ENCODE measurements at regions not wholly inside any gene's neighbourhood (a gene's known extent, or its start where the extent isn't known, plus 50 kb on each side); places are given as distances from the start of the nearest gene placed in this dataset.

DNA sequence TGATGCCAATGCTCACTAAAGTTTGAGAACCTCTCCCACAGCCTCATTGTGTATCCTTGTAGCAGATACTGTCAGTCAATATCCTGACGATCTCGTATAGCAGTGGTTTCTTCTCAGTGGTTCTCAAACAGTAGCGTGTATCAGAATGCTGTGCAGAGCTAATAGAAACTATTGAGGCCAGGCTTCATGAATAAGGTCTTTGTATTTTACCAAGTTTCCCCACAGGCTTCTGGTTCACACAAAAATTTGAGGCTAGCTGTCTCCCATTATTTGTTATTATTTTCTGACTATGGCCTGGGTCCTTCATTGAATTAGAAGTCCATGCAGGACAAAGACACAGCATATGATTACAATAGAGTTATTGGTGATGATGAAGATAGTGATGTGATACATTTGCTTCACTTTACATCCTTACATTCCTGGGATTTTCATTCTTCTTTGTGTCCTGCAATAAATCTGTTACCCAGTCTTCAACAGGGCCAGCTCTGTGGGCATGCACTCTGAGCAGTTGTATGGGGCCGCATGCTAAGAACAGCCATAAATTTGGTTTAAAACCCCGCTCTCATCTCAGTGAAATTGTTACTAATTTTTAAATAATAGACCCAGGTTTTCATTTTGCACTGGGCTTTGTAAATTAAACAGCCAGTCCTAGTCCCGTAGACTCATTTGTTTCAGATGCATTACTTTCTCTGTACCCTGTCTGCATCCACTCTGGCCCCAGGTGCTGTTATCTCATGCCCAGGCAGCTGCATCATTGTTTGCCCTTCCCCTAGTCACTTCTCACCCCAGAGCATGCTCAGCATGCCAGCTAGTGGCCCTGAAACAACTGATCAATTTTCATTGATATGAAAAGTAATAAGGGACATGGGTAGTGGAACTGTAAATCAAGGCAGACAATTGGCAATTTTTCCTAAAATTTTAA lies 199.9 kb upstream of the PIK3R1 start:
- ChIA-PET CTCF (no interaction called here), POLR2A (no interaction called here)
- peaks cover 2% of the 10 kb centered on the region for H3K9me3 Mint-ChIP-seq
- ATAC-seq (no peak), DNase-seq (no peak)
- no peaks in the 10 kb centered on the region for H3K36me3 Mint-ChIP-seq (ENCODE audit: low read depth)
- TF ChIP-seq, protein P1, sequence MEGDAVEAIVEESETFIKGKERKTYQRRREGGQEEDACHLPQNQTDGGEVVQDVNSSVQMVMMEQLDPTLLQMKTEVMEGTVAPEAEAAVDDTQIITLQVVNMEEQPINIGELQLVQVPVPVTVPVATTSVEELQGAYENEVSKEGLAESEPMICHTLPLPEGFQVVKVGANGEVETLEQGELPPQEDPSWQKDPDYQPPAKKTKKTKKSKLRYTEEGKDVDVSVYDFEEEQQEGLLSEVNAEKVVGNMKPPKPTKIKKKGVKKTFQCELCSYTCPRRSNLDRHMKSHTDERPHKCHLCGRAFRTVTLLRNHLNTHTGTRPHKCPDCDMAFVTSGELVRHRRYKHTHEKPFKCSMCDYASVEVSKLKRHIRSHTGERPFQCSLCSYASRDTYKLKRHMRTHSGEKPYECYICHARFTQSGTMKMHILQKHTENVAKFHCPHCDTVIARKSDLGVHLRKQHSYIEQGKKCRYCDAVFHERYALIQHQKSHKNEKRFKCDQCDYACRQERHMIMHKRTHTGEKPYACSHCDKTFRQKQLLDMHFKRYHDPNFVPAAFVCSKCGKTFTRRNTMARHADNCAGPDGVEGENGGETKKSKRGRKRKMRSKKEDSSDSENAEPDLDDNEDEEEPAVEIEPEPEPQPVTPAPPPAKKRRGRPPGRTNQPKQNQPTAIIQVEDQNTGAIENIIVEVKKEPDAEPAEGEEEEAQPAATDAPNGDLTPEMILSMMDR (IDR thresholded peaks at IDR 0.05): no peak
- no peaks in the 10 kb centered on the region for H3K4me1 Mint-ChIP-seq (ENCODE audit: low read depth)
- H3K27me3 Mint-ChIP-seq: no peaks in the 10 kb centered on the region
- intact Hi-C loops (cut with micrococcal nuclease): no loop called here
- no peak overlapping the region for H3K4me3 Mint-ChIP-seq
- H3K27ac Mint-ChIP-seq: no peak overlapping the region

- no peaks in the 10 kb centered on the region for H3K9me3 Mint-ChIP-seq
- POLR2A ChIA-PET: no interaction called here
- no peak for DNase-seq
- TF ChIP-seq, protein P1 (IDR thresholded peaks at IDR 0.05): no peak
- intact Hi-C loops (cut with micrococcal nuclease): no loop called here
- no peak for ATAC-seq
- no peak overlapping the region for H3K4me3 Mint-ChIP-seq
- CTCF ChIA-PET: no interaction called here
- H3K36me3 Mint-ChIP-seq (ENCODE audit: low read depth): no peaks in the 10 kb centered on the region
- H3K27me3 Mint-ChIP-seq: no peaks in the 10 kb centered on the region
- no peaks in the 10 kb centered on the region for H3K4me1 Mint-ChIP-seq (ENCODE audit: low read depth)
- H3K27ac Mint-ChIP-seq: no peak overlapping the region
These were observed 202.7 kb upstream of the PIK3R1 start for GRCh38 chr5:68012831-68013230.

DNA sequence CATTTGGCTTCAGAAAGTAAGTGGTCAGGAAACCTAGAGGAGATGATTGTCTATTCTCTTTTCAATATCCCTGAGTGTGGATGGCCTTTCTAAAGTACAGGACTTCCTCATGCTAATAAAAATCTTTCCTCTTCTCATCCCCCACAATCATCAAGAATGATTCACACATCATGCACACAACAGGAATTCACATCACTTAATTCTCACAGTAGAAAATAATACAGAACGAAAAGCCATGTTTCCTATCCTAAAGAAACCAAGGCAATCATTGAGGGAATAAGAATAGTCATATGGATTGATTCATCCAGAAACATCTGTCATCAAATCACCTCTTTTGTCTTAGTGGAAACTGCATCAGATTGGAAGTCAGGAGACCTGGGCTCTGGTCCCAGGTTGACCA lies 203.1 kb upstream of the PIK3R1 start:
- ATAC-seq: no peak
- no peak for DNase-seq
- Mint-ChIP-seq H3K4me3 (no peak overlapping the region), H3K9me3 (no peaks in the 10 kb centered on the region), H3K27ac (no peak overlapping the region), H3K4me1 (ENCODE audit: low read depth) (no peaks in the 10 kb centered on the region), H3K27me3 (no peaks in the 10 kb centered on the region), H3K36me3 (ENCODE audit: low read depth) (no peaks in the 10 kb centered on the region)
- TF ChIP-seq, protein P1 (IDR thresholded peaks at IDR 0.05): no peak
- intact Hi-C loops (cut with micrococcal nuclease): no loop called here
- ChIA-PET CTCF (no interaction called here), POLR2A (no interaction called here)

GRCh38 chr5:68011801-68012200 lies 203.8 kb upstream of the PIK3R1 start:
- H3K27ac Mint-ChIP-seq: no peak overlapping the region
- H3K4me1 Mint-ChIP-seq (ENCODE audit: low read depth): no peaks in the 10 kb centered on the region
- H3K4me3 Mint-ChIP-seq: no peak overlapping the region
- ChIA-PET CTCF (no interaction called here), POLR2A (interaction anchor here (0.6 kb wide), 1 partner anchor 636 kb away, joined by 3 read pairs; no protein-coding TSS in a partner anchor)
- ATAC-seq (no peak), DNase-seq (no peak)
- H3K9me3 Mint-ChIP-seq: no peaks in the 10 kb centered on the region
- H3K36me3 Mint-ChIP-seq (ENCODE audit: low read depth): no peaks in the 10 kb centered on the region
- intact Hi-C loops (cut with micrococcal nuclease): no loop called here
- TF ChIP-seq, protein P1 (IDR thresholded peaks at IDR 0.05): no peak
- no peaks in the 10 kb centered on the region for H3K27me3 Mint-ChIP-seq

GRCh38 chr5:68011259-68011760 lies 204.2 kb upstream of the PIK3R1 start:
- intact Hi-C loops (cut with micrococcal nuclease): no loop called here
- TF ChIP-seq, protein P1 (IDR thresholded peaks at IDR 0.05): no peak
- no peaks in the 10 kb centered on the region for H3K36me3 Mint-ChIP-seq (ENCODE audit: low read depth)
- H3K9me3 Mint-ChIP-seq: no peaks in the 10 kb centered on the region
- POLR2A ChIA-PET: interaction anchor here (0.6 kb wide), 1 partner anchor 637 kb away, joined by 3 read pairs; no protein-coding TSS in a partner anchor
- no peak overlapping the region for H3K4me3 Mint-ChIP-seq
- ATAC-seq: no peak
- H3K27me3 Mint-ChIP-seq: no peaks in the 10 kb centered on the region
- H3K27ac Mint-ChIP-seq: no peak overlapping the region
- CTCF ChIA-PET: no interaction called here
- DNase-seq: no peak
- no peaks in the 10 kb centered on the region for H3K4me1 Mint-ChIP-seq (ENCODE audit: low read depth)
